ENCODE measurements at regions not wholly inside any gene's neighbourhood (a gene's known extent, or its start where the extent isn't known, plus 50 kb on each side); places are given as distances from the start of the nearest gene placed in this dataset.

DNA sequence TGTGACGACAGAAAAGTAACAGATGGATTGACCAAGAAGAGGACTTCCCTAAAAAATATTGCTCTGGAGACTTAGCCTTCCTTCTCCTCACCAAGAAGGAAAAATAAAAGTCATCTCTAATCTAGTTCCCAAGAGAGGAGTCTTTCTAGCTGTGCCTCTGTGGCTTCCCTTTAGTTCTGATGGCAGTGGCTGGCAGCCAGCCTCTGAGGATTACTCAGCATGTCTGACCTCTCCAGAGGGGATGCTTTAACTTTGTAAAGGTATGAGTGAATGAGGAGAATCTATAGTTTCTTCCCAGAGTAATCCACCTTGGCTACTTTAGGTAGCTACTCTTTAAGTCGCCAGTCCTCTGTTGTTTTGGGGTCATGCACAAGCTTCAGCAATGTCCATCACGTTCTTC is 163.9 kb upstream of the KIT start:
- intact Hi-C loops (cut with micrococcal nuclease) = no loop called here

DNA sequence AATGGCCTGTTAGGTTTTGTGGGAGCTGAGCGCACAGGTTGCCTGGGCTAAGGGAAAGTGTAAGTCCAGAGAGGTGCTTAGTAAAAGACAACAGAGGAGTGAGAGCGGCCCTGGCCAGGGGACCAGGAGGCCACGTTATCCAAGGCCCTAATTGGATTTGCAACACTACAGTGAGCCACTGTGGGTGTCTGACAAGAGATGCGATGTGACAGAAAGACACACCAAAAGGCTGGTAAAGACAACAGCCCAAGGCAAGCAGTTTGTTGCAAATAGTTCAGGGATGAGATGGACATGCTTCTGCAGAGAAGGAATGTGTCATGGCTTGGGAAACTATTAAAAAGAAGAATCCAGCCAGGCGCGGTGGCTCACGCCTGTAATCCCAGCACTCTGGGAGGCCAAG is 162.7 kb upstream of the KIT start:
- intact Hi-C loops (cut with micrococcal nuclease) = no loop called here

DNA sequence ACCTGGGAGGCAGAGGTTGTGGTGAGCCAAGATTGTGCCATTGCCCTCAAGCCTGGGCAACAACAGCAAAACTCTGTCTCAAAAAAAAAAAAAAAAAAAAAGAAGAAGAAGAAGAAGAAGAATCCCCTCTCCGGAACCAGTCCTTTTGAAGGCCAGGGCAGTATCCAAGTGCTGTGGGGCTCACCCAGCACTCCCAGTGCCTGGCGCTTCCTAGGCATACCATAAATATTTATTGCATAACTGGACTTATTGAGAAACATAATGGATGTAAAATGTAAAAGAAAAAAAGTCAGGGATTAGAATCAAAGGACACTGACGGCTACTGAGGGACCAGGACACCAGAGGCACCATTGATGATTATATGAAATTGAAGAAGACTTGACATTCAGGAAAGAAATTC is 162.1 kb upstream of the KIT start:
- intact Hi-C loops (cut with micrococcal nuclease) = no loop called here

DNA sequence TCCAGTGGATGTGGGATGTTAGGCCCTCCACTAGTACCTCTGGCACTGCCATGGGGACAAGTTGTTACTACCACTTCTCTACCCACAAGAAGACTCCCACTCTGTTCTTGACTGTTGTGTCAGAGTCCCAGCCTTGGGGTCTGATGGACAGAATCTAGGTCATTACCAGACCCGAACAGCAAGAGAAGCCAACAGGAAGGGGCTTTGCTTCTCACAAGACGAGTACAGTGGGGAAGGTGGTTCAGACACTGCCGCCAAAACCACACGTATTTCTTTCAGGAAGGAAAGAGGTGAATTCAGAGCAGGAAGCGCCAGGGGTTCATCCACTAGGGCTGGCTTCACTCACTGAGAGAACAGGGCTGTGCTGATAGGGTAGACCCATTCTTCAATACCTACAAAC is 161.3 kb upstream of the KIT start:
- intact Hi-C loops (cut with micrococcal nuclease) = no loop called here

DNA sequence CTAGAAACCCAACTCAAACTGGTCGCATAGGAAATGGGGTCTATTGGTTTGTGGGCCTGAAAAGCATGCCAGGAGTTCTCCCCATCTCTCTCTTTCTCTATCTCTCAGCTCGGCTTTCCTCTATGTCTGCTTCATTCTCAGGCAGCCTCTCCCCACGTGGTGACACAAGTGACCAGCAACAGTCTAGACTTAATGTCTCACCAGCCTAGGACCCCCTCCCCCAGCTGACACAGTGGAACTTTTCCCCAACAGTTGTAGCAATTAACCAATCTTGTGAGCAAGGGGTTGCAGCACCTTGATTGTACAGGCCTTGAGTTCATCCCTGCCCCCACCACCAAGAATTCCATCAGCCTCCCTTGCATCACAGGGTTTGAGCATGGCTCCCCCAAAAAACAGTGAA is 159.8 kb upstream of the KIT start:
- intact Hi-C loops (cut with micrococcal nuclease) = no loop called here

DNA sequence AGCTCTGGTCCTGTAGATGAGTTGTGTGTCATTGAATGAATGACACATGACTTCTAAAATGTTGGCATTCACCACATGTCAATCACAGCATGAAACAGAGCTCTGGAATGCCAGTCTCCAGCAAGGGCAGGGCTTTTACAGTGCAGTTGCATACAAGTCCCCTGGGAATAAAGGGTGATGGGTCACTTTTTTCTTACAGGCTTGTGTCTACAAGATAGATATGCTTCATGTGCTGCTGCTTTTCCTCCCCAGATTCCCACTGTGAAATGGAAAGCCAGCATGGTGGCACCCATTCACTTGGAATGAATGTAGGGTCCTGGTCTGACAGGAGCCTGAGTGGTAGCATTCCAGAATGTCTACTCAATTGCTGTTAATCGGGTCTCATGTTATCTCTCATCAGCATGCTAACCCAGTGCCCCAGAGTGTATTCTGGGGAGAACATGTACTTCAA is 159.1 kb upstream of the KIT start:
- intact Hi-C loops (cut with micrococcal nuclease) = no loop called here

DNA sequence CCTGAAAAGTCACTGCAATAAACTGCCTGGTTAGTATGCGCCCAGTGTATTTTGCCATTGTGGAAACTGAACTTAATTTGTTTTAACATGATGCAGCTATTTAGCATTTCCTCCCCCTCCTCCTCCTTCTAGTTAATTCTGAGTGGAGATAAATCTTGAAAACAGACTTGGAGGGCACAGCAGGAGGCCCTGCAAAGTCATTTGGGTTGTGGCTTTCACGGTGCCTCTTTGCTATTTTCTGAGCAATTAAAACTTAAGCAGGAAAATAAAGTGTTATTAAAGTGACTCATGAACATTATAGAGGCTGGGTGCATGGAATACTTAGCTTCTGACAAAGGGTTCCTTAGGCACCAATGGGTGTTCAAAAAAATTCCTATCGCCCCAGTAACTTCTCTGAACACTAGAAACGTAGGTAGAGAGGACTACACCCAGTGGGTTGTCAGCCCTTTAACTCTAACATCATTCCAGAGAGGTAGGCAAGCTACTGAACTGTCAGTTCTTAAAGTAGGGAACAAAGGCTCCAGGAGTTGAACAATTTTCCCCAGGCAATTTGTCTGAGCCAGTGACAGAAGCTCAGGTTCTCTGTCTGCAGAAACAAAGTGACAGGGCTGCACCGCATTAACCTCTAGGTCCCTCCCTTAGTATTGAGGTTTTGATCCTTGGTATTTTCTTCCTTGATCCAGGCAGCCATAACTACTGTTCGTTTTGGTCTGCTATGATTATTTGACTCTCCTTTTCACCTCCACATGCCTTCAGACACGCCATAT is 158.3 kb upstream of the KIT start:
- intact Hi-C loops (cut with micrococcal nuclease) = no loop called here

DNA sequence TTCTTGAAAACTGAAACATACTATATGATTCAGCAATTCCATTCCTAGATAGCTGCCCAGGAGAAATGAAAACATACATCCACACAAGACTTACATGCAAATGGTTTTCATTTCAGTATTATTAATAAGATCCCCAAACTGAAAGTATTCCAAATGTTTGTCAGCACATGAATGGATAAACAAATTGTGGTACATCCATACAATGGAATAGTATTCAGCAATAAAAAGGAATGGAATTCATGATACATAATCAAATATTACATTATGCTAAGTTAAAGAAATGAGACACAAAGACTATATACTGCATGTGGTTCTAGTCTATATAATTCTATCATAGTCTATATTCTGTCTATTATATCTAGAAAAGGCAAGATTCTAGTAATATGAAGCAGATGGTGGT is 152.4 kb upstream of the KIT start:
- intact Hi-C loops (cut with micrococcal nuclease) = no loop called here

DNA sequence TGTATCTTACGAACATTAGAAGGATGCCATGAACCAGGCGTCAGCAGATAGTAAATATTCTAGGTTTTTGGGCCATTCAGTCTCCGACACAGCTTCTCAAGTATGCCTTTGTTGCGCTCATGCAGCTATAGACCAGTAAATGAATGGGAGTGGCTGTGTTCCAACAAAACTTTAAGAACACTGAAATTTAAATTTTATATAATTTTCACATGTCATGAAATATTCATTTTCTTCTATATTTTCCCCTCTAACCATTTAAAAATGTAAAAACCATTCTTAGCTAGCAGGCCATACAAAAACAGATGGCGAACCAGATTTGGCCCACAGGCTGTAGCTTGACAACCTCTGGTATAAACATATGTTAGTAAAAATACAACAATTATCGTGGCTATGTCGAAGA is 151.8 kb upstream of the KIT start:
- intact Hi-C loops (cut with micrococcal nuclease) = no loop called here

DNA sequence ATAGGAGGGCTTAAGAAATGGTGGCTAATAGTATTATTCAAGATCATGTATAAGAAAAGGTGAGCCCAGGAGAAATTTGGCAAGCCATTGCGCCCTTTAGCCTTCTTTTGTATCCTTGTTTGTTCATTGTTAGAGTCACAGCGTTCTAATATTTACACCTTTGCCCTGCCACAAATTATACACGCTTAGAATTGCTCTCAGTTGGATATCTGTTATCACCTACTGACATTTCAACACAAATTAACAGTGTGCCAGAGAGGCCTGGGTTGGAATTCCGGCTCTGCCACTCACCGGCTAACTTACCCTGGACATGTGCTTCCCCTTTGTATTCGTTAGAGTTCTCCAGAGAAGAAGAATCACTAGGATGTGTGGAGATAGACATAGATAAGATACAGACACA is 148.7 kb upstream of the KIT start:
- intact Hi-C loops (cut with micrococcal nuclease) = no loop called here

DNA sequence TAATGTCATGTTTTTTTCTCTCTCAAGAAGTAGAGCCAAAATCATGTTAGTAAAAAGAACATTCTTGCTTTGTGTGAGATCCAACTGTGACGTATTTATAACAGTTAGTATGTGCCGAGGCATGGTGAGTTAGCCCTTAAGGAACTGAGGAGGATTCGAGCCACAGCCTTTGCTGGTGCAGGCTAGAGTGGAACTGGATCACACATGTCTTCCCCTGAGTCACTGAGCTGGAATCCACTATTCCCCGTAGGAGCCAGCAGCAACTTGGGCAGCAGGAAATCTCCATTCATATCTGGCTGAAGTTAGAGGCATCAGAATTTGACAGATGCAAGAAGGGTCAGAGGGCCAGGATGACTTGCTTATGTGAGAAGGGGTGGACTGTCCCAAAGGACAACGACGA is 144.6 kb upstream of the KIT start:
- intact Hi-C loops (cut with micrococcal nuclease) = no loop called here

DNA sequence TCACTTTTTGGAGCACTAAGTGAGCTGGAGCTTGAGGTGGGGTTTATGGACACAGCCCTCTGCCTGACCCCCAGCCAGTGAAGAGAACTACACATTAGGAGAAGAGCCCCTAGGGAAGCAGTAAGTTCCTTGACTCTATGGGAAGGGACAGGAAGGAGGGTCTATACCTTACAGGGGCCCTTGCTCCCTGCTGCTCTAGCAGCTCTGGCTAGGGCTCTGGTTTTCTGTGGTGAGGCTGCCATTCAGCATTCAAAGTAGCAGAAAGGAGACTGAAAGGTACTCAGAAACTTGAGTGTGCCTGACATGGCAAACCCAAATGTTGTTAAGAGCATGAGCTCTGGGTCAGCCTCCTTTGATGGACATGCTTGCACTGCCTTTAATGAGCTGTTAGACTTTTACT is 144.0 kb upstream of the KIT start:
- intact Hi-C loops (cut with micrococcal nuclease) = no loop called here

DNA sequence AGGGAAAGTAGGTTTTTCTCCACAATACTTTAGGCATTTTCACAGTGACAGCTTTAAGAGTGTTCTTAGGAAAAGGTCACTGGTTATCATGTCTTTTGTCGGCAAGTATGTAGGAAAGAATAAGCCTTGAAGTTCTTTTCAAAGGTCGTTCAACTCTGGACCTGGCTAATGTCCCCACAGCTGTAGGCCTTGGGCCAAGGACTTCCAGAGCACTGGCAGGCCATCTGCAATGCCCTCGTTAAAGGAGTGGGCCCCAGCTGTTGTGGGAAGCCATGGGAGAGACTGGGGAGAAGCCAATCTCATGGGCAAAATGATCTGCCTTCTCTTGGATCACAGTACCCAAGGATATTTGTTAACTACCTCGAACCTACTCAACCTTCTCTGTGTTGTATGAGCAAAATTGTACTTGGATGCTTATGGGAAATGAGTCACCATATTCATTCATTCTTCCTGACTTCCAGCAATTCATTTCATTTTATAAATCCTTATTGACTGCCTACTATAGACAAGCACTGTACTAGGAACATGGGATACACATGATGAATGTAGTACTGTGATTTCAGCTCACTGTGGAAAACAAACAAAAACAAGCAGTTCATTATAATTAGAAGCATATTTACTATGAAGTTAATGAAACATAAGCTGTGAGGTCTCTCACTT is 141.1 kb upstream of the KIT start:
- intact Hi-C loops (cut with micrococcal nuclease) = no loop called here

DNA sequence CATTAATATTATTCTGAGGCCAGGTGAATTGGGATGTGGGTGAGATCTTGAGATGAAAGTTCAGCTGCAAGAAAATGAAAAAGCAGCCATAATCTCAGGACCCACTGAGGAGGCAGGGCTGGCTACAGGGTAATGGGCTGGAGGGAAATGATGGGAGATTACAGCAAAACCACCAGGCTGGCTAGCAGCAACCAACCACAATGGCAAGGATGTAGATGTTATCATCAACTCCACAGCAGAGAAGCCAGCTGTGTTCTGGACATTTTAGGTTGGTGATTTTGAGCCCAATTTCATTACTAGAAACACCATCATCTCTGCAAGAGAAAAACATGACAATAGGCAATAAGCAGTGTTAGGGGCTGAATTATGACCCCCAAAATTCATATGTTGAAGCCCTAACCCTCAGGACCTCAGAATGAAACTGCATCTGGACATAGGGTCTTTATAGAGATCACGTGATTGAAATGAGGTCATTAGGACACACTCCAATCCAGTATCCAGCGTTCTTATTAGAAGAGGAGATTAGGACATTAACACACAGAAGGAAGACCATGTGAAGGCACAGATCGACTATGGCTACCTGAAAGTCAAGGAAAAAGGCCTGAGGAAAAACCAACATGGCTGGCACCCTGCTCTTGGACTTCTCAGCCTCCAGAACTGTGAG is 139.8 kb upstream of the KIT start:
- intact Hi-C loops (cut with micrococcal nuclease) = no loop called here

DNA sequence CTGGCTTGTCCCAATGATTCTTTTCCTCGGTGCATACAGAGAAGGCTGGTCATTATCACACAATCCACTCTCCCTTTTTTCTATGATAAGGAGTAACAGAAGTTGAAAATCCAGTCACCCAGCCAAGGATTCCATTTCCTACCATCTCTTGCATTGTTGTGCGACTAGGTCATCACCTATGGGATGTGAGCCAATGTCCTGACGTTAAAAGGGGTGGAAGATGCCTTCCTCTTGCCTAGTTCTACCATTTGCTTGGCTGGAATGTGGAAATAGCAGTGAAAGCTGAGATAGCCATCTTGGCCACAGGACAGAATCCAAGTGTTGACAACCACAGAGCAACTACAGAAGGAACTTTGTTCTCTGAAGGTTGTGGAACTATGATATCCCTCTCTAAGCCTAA is 132.2 kb upstream of the KIT start:
- intact Hi-C loops (cut with micrococcal nuclease) = no loop called here

DNA sequence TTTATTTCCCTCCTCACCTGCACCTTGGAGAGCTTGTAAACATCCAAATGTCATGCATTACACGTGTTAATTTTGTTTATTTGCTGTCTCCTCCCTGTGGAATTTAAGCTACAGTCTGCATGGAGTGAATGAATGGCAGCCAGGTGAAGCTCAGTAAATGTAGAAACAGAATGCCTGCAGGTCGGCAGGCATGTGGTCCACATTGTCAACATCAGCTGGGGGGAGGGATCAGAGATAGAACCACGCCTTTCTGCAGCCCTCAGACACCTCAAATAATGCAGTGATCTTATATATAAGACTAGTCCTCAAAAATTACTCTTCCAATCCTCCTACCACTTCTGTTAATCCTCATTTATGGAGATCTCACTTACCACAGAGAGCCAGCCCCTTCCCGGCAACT is 131.2 kb upstream of the KIT start:
- intact Hi-C loops (cut with micrococcal nuclease) = no loop called here

DNA sequence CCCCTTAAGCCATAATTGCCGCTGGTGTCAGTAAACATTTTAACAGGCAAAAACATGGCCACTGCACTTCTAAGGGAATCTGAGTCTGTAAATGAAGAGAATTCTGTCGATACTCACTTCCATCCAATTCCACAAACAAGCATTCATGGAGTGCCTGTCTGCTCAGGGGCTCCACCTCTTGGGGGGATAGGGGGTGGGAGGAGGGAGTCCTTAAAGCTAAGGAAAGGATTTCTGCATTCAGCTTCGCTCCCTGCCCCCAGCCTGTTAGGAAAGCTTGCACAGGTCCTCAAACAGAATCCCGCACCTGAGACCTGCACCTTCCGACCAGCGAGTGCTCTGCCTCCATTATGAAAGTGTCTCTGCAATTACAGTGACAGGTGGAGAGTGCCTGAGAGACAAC is 130.2 kb upstream of the KIT start:
- intact Hi-C loops (cut with micrococcal nuclease) = no loop called here

DNA sequence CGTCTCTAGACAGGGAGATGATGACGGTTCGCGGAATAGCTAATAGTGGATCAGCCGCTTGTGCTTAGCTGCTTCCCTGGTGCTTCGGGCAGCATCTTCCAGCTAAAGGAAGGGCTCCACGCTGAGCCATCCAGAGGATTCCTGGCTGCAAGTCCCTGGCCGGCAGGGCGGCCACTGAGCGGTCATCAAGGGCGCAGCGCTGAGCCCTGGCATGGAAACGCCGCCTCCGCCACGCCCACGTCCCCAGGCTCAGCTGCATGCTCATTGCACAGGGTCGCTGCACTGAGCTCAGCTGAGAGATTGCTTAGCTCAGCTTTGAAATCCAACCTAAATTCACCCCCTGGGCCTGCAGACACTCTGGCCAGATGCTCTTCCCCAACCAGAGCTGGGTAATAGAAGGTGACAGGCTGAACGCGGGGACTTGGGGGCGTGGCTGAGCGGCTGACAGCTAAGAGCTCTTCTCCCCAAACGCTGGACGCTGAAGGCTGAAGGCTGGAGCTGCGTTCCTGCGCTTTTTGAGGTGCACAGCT is 118.2 kb upstream of the KIT start:
- intact Hi-C loops (cut with micrococcal nuclease) = no loop called here

DNA sequence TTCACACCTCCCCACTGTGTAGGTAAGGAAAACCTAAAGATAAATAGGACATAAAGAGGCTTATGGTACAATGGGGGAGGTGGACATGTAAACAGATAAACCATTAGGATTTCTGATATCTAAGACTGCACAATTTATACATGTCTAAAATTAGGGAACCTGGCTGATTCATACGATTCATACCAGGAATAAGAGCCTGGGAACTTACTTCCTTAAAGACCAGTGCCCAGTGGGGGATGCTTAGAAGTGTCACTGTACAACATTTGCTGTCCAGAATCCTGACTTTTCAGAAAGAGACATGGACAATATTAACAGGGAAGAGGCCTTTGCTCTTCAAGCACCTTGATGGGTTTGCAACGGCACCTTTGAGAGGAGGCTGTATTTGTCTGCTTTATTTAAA is 116.8 kb upstream of the KIT start:
- intact Hi-C loops (cut with micrococcal nuclease) = no loop called here

DNA sequence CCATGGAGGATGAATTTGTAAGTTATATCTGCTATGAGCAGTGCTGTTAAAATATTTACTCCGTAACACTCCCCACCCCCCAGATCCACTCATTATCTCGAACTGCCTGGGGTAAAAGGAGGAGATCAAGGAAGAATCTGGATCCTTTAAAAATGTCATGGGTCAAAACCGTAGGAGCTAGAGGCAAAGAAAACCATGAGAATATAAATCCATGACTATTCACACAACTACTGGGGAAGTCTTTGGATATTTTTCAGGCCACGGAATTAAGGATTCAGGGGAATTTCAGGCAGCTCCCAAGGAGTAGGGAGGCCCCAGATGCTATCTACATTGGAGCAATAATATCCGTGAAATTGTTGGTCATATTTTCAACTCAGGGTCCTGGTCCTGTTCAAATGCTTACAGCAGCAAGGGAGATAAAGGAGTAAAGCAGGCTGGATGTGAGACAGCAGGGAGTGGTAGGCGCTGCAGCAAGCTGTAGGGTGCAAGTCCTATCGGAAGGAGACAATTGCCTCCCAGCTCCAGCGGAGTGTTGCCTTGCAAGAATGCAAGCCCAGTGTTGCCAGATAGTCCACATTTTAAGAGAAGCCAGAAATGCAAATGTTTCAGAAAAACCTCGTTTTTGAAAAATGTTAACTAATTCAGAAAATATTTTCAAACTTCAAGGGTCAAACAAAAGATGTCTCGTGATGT is 116.2 kb upstream of the KIT start:
- intact Hi-C loops (cut with micrococcal nuclease) = no loop called here

DNA sequence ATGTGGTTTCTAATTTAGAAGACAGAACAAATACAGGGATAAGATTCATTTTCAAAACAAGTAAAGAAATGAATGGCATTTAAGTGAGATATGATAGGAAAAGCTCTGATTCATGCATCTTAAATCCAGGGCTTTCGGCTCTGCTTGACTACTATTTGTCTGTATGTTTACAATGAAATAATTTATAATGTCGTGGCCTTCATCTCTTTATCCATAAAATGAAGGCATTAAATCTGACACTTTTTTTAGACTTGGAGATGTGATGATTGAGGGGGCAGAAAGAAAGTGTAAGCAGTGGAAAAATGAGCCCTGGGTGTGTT is 115.7 kb upstream of the KIT start:
- intact Hi-C loops (cut with micrococcal nuclease) = no loop called here

DNA sequence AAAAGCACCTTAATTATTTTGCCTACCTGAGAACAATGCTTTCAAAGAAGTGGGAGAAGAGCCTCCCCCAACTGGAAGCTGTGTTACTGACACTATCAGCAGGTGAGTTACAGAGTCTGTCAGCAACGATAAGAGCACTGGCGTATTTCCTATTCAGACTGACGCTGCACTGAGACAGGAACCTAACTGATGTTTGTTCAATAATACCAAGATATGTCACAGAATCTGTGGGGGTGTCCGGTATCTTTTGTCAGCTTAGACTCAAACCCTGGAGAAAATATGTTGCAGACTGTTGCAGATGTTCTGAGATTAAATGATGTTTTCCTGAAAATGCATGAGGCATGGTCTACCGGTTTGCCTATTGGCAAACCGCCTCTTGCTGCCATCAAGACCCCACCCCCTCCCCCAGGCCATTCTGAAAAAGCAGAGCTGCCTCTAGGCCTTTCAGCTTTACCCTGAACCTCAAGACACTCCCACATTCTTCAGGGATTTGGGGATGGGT is 115.2 kb upstream of the KIT start:
- intact Hi-C loops (cut with micrococcal nuclease) = no loop called here
